Loucy (cell line): ENCODE measurements at regions not wholly inside any gene's neighbourhood (a gene's known extent, or its start where the extent isn't known, plus 50 kb on each side); places are given as distances from the start of the nearest gene placed in this dataset.

Source experiments
- CTCF ChIP-seq: fragments of 200-600 bp; sonication (generic); conservative IDR thresholded peaks from 2 replicates; pipeline ENCODE4 v1.5.1; 2014; ENCODE audit warnings: mild to moderate bottlenecking, antibody characterized with exemption, low read length
- EZH2phosphoT487 ChIP-seq: fragments of 200-600 bp; IDR thresholded peaks from 2 replicates; pipeline ENCODE4 v1.6.1; 2018; ENCODE audit warnings: antibody characterized with exemption, mild to moderate bottlenecking, moderate library complexity, borderline replicate concordance

- TF ChIP-seq CTCF: no peak
- no peak for TF ChIP-seq EZH2phosphoT487
These were observed 70.8 kb downstream of the SYNE3 start for GRCh38 chr14:95445676-95446075.
